CD4-positive, alpha-beta T cell (primary cell): ENCODE measurements at regions not wholly inside any gene's neighbourhood (a gene's known extent, or its start where the extent isn't known, plus 50 kb on each side); places are given as distances from the start of the nearest gene placed in this dataset.

Experiments
- ATAC-seq: fragments of 200-7000 bp; cut with Tn5 transposase; one replicate; pipeline ENCODE4 v1.10.0; 2022; ENCODE audit warnings: mild to moderate bottlenecking; ENCODE audit not compliant: poor library complexity
- CTCF ChIA-PET: fragments of 350-600 bp; sonication (Branson Sonifier 250); formaldehyde crosslinking; loops from one replicate; lab custom pipeline; 2021; ENCODE audit warnings: antibody characterized with exemption, inconsistent platforms; lab: Charles Lee
- POLR2A ChIA-PET: fragments of 350-600 bp; sonication (Branson Sonifier 250); formaldehyde crosslinking; loops from one replicate; lab custom pipeline; 2021; ENCODE audit warnings: antibody characterized with exemption, inconsistent platforms; lab: Charles Lee
- DNase-seq, 14 experiments: peaks; one replicate each; pipeline ENCODE4 v3.0.0-alpha.2; 2013 to 2020; ENCODE audit warnings: mixed read lengths in 2 of 14
- H3K27ac ChIP-seq, 2 donors: one replicate each; pipeline versions ENCODE4 v1.5.1 to v1.7.0; 2013; ENCODE audit warnings: low read length in 2 of 2, low read depth in 1 of 2, mild to moderate bottlenecking in 1 of 2
- H3K27me3 ChIP-seq, 2 experiments: 1 replicate in 1 of 2; 2 replicates in 1 of 2; pipeline versions ENCODE4 v1.6.1 to v1.7.0; 2013; ENCODE audit warnings: low read length in 2 of 2, control low read depth in 1 of 2, mild to moderate bottlenecking in 1 of 2, moderate library complexity in 1 of 2; ENCODE audit not compliant: insufficient read depth in 2 of 2, control insufficient read depth in 1 of 2
- H3K36me3 ChIP-seq: one replicate; pipeline ENCODE4 v1.6.1; 2013; ENCODE audit warnings: low read length, control low read depth; ENCODE audit not compliant: insufficient read depth
- H3K4me1 ChIP-seq: one replicate; pipeline ENCODE4 v1.6.1; 2013; ENCODE audit warnings: low read length, control low read depth; ENCODE audit not compliant: insufficient read depth
- H3K4me3 ChIP-seq: one replicate; pipeline ENCODE4 v1.5.1; 2013; ENCODE audit warnings: mild to moderate bottlenecking, low read length, moderate library complexity
- H3K9me3 ChIP-seq, 2 experiments: 1 replicate in 1 of 2; 2 replicates in 1 of 2; pipeline versions ENCODE4 v1.6.1 to v1.7.0; 2013; ENCODE audit warnings: low read length in 2 of 2, mild to moderate bottlenecking in 2 of 2, control low read depth in 1 of 2, moderate library complexity in 1 of 2; ENCODE audit not compliant: control insufficient read depth in 1 of 2, insufficient read depth in 1 of 2
- H3K27ac Mint-ChIP-seq: one replicate; pipeline ENCODE4 v1.8.0; 2020; ENCODE audit warnings: mixed read lengths
- H3K27me3 Mint-ChIP-seq: one replicate; pipeline ENCODE4 v1.8.0; 2021; ENCODE audit warnings: mixed read lengths
- H3K36me3 Mint-ChIP-seq: one replicate; pipeline ENCODE4 v1.8.0; 2021; ENCODE audit warnings: low read depth, mixed read lengths
- H3K4me1 Mint-ChIP-seq: one replicate; pipeline ENCODE4 v1.8.0; 2021; ENCODE audit warnings: low read depth, mixed read lengths
- H3K4me3 Mint-ChIP-seq: one replicate; pipeline ENCODE4 v1.8.0; 2020; ENCODE audit warnings: mild to moderate bottlenecking, mixed read lengths
- H3K9me3 Mint-ChIP-seq: one replicate; pipeline ENCODE4 v1.8.0; 2020; ENCODE audit warnings: mixed read lengths
- CTCF ChIP-seq: fragments of 200-600 bp; IDR thresholded peaks from one replicate; pipeline ENCODE4 v1.8.0; 2022; ENCODE audit warnings: antibody characterized with exemption, mild to moderate bottlenecking
- intact Hi-C, 2 experiments: fragments of 100-400 bp; cut with DNase I in 1 of 2; cut with micrococcal nuclease in 1 of 2; formaldehyde crosslinking; loops; one replicate each; pipeline versions ENCODE4 v1.15.1 to v1.9.0; 2023 to 2025; cut with DNase I, micrococcal nuclease

GRCh38 chr2:45191146-45191863 is 182.1 kb upstream of the SIX2 start:
- ATAC-seq = no peak
- Mint-ChIP-seq H3K27ac (no peak overlapping the region), H3K4me3 (no peak overlapping the region), H3K4me1 (no peaks in the 10 kb centered on the region), H3K36me3 (no peaks in the 10 kb centered on the region), H3K27me3 (peaks cover 49% of the 10 kb centered on the region), H3K9me3 (no peaks in the 10 kb centered on the region)
- Histone ChIP-seq H3K4me1 (no peaks in the 10 kb centered on the region), H3K4me3 (no peak overlapping the region), H3K27ac (no peak overlapping the region), H3K9me3 (peaks cover 0 to 5% of the 10 kb centered on the region in 2 experiments), H3K36me3 (no peaks in the 10 kb centered on the region), H3K27me3 (peaks cover 4 to 14% of the 10 kb centered on the region in 2 experiments)
- POLR2A ChIA-PET = no interaction called here
- no peak for DNase-seq
- TF ChIP-seq CTCF = no peak
- intact Hi-C loops = no loop called here
- CTCF ChIA-PET = interaction anchor here (0.7 kb wide), 1 partner anchor 50 kb away, joined by 3 read pairs; no protein-coding TSS in a partner anchor

DNA sequence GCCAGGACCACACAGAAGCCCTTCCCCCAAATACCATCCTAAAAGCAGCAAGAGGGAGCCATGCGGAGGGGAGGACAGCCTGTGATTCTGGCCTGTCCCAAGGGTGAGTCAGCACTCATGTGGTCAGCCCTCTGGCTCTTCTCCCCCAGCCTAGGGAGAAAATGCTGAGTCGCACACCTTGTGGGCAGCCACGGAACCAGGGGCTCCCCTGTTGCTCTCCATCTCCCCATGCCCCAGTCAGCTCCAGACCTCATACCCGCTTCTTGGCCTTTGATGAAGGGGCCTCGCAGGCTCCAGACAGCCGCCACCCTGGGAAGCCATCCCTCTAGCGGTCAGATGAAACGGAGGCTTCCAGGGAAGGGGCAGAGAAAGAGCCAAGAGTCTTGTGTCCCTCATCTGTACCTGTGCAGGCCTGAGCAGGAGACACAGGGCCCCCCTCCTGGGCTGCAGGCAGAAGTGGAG is 181.3 kb upstream of the SIX2 start:
- H3K4me3 ChIP-seq = no peak overlapping the region
- ATAC-seq = no peak
- Mint-ChIP-seq H3K9me3 (no peaks in the 10 kb centered on the region), H3K27ac (no peak overlapping the region), H3K27me3 (peaks cover 54% of the 10 kb centered on the region), H3K4me1 (no peaks in the 10 kb centered on the region), H3K36me3 (no peaks in the 10 kb centered on the region), H3K4me3 (no peak overlapping the region)
- H3K27ac ChIP-seq = no peak overlapping the region
- TF ChIP-seq CTCF = no peak
- CTCF ChIA-PET = interaction anchor here (0.7 kb wide), 1 partner anchor 51 kb away, joined by 3 read pairs; no protein-coding TSS in a partner anchor
- H3K36me3 ChIP-seq = no peaks in the 10 kb centered on the region
- H3K27me3 ChIP-seq = peaks cover 4 to 14% of the 10 kb centered on the region in 2 experiments
- intact Hi-C loops = no loop called here
- peaks cover 0 to 5% of the 10 kb centered on the region in 2 experiments for H3K9me3 ChIP-seq
- POLR2A ChIA-PET = no interaction called here
- no peak for DNase-seq
- no peaks in the 10 kb centered on the region for H3K4me1 ChIP-seq

- no peaks in the 10 kb centered on the region for H3K9me3 ChIP-seq
- ATAC-seq (no peak), DNase-seq (no peak)
- Mint-ChIP-seq H3K4me1 (no peaks in the 10 kb centered on the region), H3K4me3 (no peak overlapping the region), H3K36me3 (no peaks in the 10 kb centered on the region), H3K9me3 (no peaks in the 10 kb centered on the region), H3K27ac (no peak overlapping the region), H3K27me3 (peaks cover 50% of the 10 kb centered on the region)
- no peak for TF ChIP-seq CTCF
- POLR2A ChIA-PET = no interaction called here
- CTCF ChIA-PET = no interaction called here
- H3K27me3 ChIP-seq = peaks cover 3 to 9% of the 10 kb centered on the region in 2 experiments
- intact Hi-C loops = no loop called here
- no peaks in the 10 kb centered on the region for H3K36me3 ChIP-seq
- no peak overlapping the region for H3K4me3 ChIP-seq
- H3K4me1 ChIP-seq = no peaks in the 10 kb centered on the region
- H3K27ac ChIP-seq = no peak overlapping the region
Measured at GRCh38 chr2:45184606-45185005, 175.4 kb upstream of the SIX2 start.
